SK-N-SH treated with all-trans-retinoic acid at 6 μM for 48 hours (cell line): ENCODE measurements at regions not wholly inside any gene's neighbourhood (a gene's known extent, or its start where the extent isn't known, plus 50 kb on each side); places are given as distances from the start of the nearest gene placed in this dataset.
A peak's percentile ranks its signal among the peaks of the same experiment; 100 is the strongest.

ENCODE experiments used
- ATAC-seq: fragments of 200-7000 bp; cut with Tn5 transposase; 3 replicates; pipeline ENCODE4 v1.9.1; 2020; ENCODE audit warnings: mild to moderate bottlenecking, moderate library complexity
- BACH2 ChIP-seq: fragments of 250-450 bp; sonication (Bioruptor Pico); IDR thresholded peaks from 2 replicates; pipeline ENCODE4 v1.9.0; 2021; ENCODE audit warnings: mild to moderate bottlenecking, borderline replicate concordance
- CREB5 ChIP-seq: fragments of 250-450 bp; sonication (Bioruptor Pico); IDR thresholded peaks from 2 replicates; pipeline ENCODE4 v1.5.1; 2020; ENCODE audit warnings: low read depth, mild to moderate bottlenecking, moderate library complexity
- CSDC2 ChIP-seq: fragments of 250-450 bp; sonication (Bioruptor Pico); IDR thresholded peaks from 2 replicates; pipeline ENCODE4 v1.5.0; 2020; ENCODE audit warnings: mild to moderate bottlenecking, moderate library complexity
- CSRNP3 ChIP-seq: fragments of 250-450 bp; sonication (Bioruptor Pico); IDR thresholded peaks from 2 replicates; pipeline ENCODE4 v1.5.1; 2021; ENCODE audit warnings: mild to moderate bottlenecking, moderate library complexity
- ESRRG ChIP-seq: fragments of 250-450 bp; sonication (Bioruptor Pico); IDR thresholded peaks from 2 replicates; pipeline ENCODE4 v1.6.1; 2021; ENCODE audit warnings: mild to moderate bottlenecking
- GLIS3 ChIP-seq: fragments of 250-450 bp; sonication (Bioruptor Pico); IDR thresholded peaks from 2 replicates; pipeline ENCODE4 v1.5.0; 2020; ENCODE audit warnings: mild to moderate bottlenecking, moderate library complexity
- ISL1 ChIP-seq: fragments of 250-450 bp; sonication (Bioruptor Pico); IDR thresholded peaks from 2 replicates; pipeline ENCODE4 v2.1.2; 2022; ENCODE audit warnings: mild to moderate bottlenecking, moderate library complexity
- OSR1 ChIP-seq: fragments of 250-450 bp; sonication (Bioruptor Pico); IDR thresholded peaks from 2 replicates; pipeline ENCODE4 v1.8.0; 2022; ENCODE audit warnings: moderate library complexity, mild to moderate bottlenecking, inconsistent platforms
- PATZ1 ChIP-seq: fragments of 250-450 bp; sonication (Bioruptor Pico); IDR thresholded peaks from 2 replicates; pipeline ENCODE4 v1.8.0; 2020; ENCODE audit warnings: mild to moderate bottlenecking, moderate library complexity, borderline replicate concordance
- POU6F1 ChIP-seq: fragments of 250-450 bp; sonication (Bioruptor Pico); IDR thresholded peaks from 2 replicates; pipeline ENCODE4 v1.8.0; 2021; ENCODE audit warnings: low read depth, mild to moderate bottlenecking, moderate library complexity, borderline replicate concordance
- RARB ChIP-seq: fragments of 250-450 bp; sonication (Bioruptor Pico); IDR thresholded peaks from 2 replicates; pipeline ENCODE4 v1.8.0; 2021; ENCODE audit warnings: mild to moderate bottlenecking, moderate library complexity
- SNAI2 ChIP-seq: fragments of 250-450 bp; sonication (Bioruptor Pico); IDR thresholded peaks from 2 replicates; pipeline ENCODE4 v1.5.0; 2020; ENCODE audit warnings: mild to moderate bottlenecking, moderate library complexity
- TCF4 ChIP-seq: fragments of 250-450 bp; sonication (Bioruptor Pico); IDR thresholded peaks from 2 replicates; pipeline ENCODE4 v1.8.0; 2021; ENCODE audit warnings: mild to moderate bottlenecking, moderate library complexity, borderline replicate concordance
- TSHZ2 ChIP-seq: fragments of 250-450 bp; sonication (Bioruptor Pico); IDR thresholded peaks from 2 replicates; pipeline ENCODE4 v1.5.0; 2020; ENCODE audit warnings: mild to moderate bottlenecking, moderate library complexity
- ZC3H10 ChIP-seq: fragments of 250-450 bp; sonication (Bioruptor Pico); IDR thresholded peaks from 2 replicates; pipeline ENCODE4 v1.5.1; 2021; ENCODE audit warnings: mild to moderate bottlenecking, moderate library complexity
- ZFP30 ChIP-seq: fragments of 450-650 bp; formaldehyde crosslinking; IDR thresholded peaks from 2 replicates; pipeline ENCODE4 v1.5.0; 2022; ENCODE audit warnings: mild to moderate bottlenecking, moderate library complexity
- ZNF565 ChIP-seq: fragments of 450-650 bp; formaldehyde crosslinking; conservative IDR thresholded peaks from 2 replicates; pipeline ENCODE4 v1.5.0; 2020; ENCODE audit warnings: low read depth, mild to moderate bottlenecking, moderate library complexity
- ZNF70 ChIP-seq: fragments of 450-650 bp; formaldehyde crosslinking; IDR thresholded peaks from 2 replicates; pipeline ENCODE4 v1.5.0; 2020; ENCODE audit warnings: mild to moderate bottlenecking, moderate library complexity
- ZNF8 ChIP-seq: fragments of 450-650 bp; formaldehyde crosslinking; IDR thresholded peaks from 2 replicates; pipeline ENCODE4 v1.5.0; 2020; ENCODE audit warnings: mild to moderate bottlenecking, moderate library complexity

GRCh38 chr16:65441501-65441900 is 319.6 kb upstream of the CDH11 start:
- no peak for ATAC-seq
- TF ChIP-seq PATZ1 (CRISPR knock-in tag) (no peak), ESRRG (CRISPR knock-in tag) (no peak), ZNF8 (CRISPR knock-in tag) (no peak), ZC3H10 (CRISPR knock-in tag) (no peak), CSDC2 (CRISPR knock-in tag) (no peak), BACH2 (CRISPR knock-in tag) (no peak), OSR1 (CRISPR knock-in tag) (no peak), ZFP30 (CRISPR knock-in tag) (no peak), RARB (CRISPR knock-in tag) (no peak)

GRCh38 chr16:65429504-65430181 is 307.8 kb upstream of the CDH11 start:
- TF ChIP-seq ZNF8 (CRISPR knock-in tag) = no peak
- no peak for TF ChIP-seq BACH2 (CRISPR knock-in tag)
- peak; percentile 42; the same call in 1 of the 2 replicates for TF ChIP-seq TCF4 (CRISPR knock-in tag)
- ATAC-seq = no peak

- TF ChIP-seq RARB (CRISPR knock-in tag) (no peak), ZFP30 (CRISPR knock-in tag) (no peak), BACH2 (CRISPR knock-in tag) (no peak)
- no peak for ATAC-seq
These were observed 304.6 kb upstream of the CDH11 start for GRCh38 chr16:65426484-65426883.

- TF ChIP-seq OSR1 (CRISPR knock-in tag) (no peak), PATZ1 (CRISPR knock-in tag) (no peak), CREB5 (CRISPR knock-in tag) (no peak), ZNF565 (CRISPR knock-in tag) (no peak), ZNF8 (CRISPR knock-in tag) (no peak)
- no peak for ATAC-seq
These were observed 301.1 kb upstream of the CDH11 start for GRCh38 chr16:65422934-65423333.

- no peak for TF ChIP-seq TSHZ2 (CRISPR knock-in tag)
- no peak for TF ChIP-seq PATZ1 (CRISPR knock-in tag)
- no peak for TF ChIP-seq GLIS3 (CRISPR knock-in tag)
- no peak for TF ChIP-seq ZNF70 (CRISPR knock-in tag)
- TF ChIP-seq ISL1 (CRISPR knock-in tag) = no peak
- no peak for TF ChIP-seq CSDC2 (CRISPR knock-in tag)
- TF ChIP-seq ZC3H10 (CRISPR knock-in tag) = no peak
- TF ChIP-seq CSRNP3 (CRISPR knock-in tag) = no peak
- TF ChIP-seq OSR1 (CRISPR knock-in tag) = no peak
- TF ChIP-seq SNAI2 (CRISPR knock-in tag) = no peak
- TF ChIP-seq POU6F1 (CRISPR knock-in tag) = no peak
- TF ChIP-seq TCF4 (CRISPR knock-in tag) = no peak
- ATAC-seq = no peak
These were observed 299.7 kb upstream of the CDH11 start for GRCh38 chr16:65421596-65421995.
